G401.6 (cell line): ENCODE measurements at regions not wholly inside any gene's neighbourhood (a gene's known extent, or its start where the extent isn't known, plus 50 kb on each side); places are given as distances from the start of the nearest gene placed in this dataset.

Experiments used
- FAIRE-seq: peaks from 2 replicates; lab custom pipeline; 2012; peaks lifted over from hg19 to GRCh38; lab: Jason Lieb, UNC

DNA sequence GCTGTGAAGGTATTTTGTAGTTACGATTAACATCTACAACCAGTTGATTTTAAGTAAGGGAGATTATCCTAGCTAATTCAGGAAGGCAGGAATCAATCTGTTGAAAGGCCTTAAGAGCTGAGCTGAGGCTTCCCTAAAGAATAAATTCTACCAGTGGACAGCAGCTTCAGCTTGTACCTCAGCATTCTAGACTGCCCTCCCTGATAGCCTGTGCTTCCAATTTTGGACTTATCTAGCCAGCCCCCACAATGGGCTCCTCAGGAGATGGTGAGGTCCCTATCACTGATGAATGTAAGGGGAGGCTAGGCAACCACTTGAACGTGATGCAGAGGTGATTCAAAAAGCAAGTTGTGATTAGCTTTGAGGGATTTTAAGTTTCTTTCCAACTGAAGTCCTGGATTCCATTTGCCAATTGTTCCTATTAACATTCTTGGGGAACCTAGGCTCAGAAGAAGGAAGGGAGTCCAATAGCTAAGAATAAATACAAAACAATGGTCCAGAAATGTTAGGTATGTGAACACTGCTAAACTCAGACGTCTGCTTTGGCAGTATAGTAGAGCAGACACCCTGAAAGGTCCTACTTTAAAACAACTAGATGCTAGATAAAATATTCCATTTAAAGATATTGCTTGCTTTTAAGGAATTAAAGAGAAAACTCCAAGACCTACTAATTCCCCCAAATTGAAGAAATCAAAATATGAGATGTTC is 404.3 kb upstream of the TENM4 start:
- FAIRE-seq: no peak

DNA sequence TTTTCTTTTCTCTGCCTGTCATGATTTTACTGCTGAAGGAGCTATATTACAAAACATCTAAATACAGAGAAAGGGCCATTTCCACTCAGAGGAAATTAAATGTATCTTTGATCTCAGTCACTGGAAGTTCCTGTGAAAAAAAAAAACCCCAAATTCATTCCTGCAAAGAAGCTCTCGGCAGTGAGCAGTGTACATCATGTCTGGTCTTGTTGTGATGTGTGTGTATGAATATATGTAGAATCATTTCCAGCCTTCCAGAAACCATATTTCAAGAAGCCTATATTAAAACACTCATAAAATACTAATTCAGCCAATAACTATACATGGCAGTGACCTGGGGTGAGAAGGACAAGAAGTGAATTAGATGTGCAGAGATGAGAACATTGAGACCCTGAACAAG is 393.2 kb upstream of the TENM4 start:
- no peak for FAIRE-seq

- FAIRE-seq: no peak
Observed at GRCh38 chr11:79830446-79830845, 389.6 kb upstream of the TENM4 start.

GRCh38 chr11:79829891-79830290 is 389.1 kb upstream of the TENM4 start:
- FAIRE-seq: no peak

DNA sequence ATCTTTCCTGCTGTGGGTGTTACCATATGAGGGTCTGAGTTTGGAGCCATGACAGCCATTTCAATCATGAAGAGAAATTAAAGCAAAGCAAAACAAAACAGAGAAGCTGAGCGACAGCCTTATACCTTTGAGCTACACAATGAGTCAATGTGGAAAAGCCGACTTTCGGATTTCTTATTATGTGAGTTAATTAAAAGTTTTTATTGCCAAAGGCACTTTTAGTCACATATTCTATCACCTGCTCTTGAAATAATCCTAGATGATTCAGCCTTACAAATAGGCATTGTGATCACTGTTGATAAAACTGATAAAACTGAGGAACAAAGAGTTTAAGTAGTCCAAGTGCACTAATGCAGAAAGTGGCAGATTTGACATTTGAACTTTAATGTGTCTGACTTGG is 381.9 kb upstream of the TENM4 start:
- FAIRE-seq: no peak

GRCh38 chr11:79813551-79813950 is 372.7 kb upstream of the TENM4 start:
- FAIRE-seq: no peak

- FAIRE-seq: no peak
Observed at GRCh38 chr11:79809487-79809886, 368.7 kb upstream of the TENM4 start.

- FAIRE-seq: no peak
Observed at GRCh38 chr11:79807506-79807905, 366.7 kb upstream of the TENM4 start.

DNA sequence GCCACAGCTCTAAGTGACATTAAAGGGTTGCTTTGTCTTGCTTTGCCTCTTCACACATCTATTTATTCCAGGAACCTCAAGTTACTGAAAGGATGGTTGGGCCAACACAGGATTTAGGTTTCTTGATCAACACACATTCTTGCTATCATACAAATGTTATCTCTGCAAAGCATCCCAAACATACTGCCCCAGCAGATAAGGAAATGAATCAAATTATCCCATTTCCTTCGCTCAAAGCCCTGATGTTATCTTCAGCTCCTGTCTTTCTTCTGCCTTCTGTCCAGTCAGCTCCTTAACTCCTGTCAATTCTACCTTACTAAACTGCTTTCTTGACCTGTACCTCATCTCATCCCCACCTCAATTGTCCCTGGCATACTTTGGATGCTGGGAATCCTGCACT is 355.9 kb upstream of the TENM4 start:
- FAIRE-seq: no peak

- FAIRE-seq: no peak
Observed at GRCh38 chr11:79794484-79795393, 353.9 kb upstream of the TENM4 start.

GRCh38 chr11:79794057-79794456 is 353.2 kb upstream of the TENM4 start:
- FAIRE-seq: no peak

DNA sequence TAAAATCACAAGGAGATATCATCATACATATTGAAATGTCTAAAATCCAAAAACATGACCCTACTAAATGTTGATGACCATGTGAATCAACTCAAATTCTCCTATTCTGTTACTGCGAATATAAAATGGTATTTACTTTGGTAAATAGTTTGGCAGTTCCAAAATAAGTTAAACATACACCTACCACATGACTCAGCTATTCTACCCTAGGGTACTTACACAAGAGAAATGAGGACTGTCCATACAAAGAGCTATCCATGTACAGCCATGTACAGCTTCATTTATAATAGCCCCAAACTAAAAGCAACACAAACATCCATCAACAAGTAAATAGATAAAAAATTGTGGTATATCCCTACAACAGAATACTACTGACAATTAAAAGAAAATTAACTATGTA is 346.1 kb upstream of the TENM4 start:
- no peak for FAIRE-seq

GRCh38 chr11:79783833-79784232 is 343.0 kb upstream of the TENM4 start:
- FAIRE-seq: no peak

DNA sequence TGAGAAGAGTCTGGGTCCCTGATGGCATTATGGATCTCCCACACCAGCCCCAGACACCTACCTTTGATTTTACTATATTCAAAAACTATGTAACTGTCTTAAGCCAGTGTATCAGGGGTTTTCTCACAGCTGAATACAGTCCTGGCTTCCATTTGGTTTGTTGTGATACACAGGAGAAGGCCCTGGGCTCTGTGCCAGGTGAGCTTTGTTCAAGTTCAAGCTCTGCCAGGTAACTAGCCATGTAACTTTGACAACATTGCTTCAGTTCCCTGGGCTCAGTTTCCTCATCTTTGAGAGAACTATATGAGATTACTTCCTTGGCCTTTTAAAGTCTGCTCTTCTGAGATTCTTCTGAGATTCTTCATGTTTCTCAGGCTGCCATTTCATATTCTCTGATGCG is 327.5 kb upstream of the TENM4 start:
- no peak for FAIRE-seq

DNA sequence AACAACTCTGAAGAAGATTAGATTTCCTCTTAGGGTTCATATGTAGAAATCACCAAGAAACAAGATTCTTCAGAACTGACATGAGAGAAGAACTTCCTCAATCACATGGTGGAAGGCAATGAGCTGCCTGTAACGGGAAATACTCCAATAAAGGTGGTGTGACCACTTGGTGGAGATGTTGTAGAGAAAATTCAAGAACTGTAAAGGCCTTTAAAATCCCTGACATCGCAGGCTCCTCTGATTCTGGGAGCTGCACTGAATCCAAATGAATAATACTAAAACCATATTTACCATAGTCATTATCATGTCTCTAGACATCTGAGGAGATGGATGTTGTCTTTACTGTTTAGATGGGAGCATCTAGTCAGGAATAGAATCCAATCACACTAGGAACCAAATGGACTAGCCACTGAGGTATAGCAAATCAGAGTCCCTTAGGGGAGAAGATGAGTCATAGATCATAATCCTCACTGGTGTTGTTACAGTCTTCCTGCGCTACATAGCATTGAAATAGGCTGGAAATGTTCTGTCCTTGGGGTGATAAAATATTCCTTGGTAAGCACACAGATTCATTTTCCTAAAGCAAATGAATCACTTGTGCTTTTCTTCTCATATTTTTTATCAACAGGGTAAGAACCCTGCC is 321.6 kb upstream of the TENM4 start:
- no peak for FAIRE-seq

GRCh38 chr11:79758325-79758724 is 317.5 kb upstream of the TENM4 start:
- no peak for FAIRE-seq

- FAIRE-seq: no peak
Observed at GRCh38 chr11:79747406-79747805, 306.6 kb upstream of the TENM4 start.

GRCh38 chr11:79744941-79745340 is 304.1 kb upstream of the TENM4 start:
- no peak for FAIRE-seq

DNA sequence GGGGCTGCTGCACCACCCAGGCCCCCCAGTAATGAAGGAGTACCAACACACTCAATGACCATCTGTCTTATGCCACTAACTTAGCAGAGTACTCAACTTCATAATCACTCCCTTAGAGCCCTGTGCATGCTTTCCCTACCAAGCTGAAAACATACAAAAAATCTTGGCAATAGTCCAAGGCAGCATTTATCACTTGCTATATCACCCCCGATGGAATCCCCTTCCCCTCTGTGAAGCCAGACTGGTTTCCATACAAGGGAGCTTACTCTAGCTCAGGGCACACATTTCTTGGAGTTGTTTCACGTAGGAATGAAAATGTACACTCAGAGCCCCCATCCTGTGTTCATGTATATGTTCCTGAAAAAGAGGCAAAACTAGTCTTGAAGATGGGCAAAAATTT is 301.3 kb upstream of the TENM4 start:
- FAIRE-seq: no peak

DNA sequence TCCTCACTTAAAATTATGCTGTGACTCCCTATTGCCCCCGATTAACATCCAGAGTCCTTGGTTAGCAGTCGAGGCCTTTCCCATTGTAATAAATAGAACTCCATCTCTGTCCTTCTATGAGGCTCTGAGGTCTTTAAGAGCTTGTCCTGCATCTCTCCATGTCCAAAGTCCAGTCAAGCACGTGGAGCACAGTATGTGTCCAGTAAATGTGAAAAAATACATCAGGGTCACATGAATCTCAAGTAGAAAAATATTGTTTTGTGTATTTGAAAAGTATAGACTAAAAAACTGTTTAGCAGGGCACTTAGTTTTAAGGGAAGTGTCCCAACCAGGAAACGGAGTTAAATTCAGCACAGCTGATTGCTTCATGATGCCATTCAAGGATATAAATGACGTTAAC is 298.8 kb upstream of the TENM4 start:
- no peak for FAIRE-seq

DNA sequence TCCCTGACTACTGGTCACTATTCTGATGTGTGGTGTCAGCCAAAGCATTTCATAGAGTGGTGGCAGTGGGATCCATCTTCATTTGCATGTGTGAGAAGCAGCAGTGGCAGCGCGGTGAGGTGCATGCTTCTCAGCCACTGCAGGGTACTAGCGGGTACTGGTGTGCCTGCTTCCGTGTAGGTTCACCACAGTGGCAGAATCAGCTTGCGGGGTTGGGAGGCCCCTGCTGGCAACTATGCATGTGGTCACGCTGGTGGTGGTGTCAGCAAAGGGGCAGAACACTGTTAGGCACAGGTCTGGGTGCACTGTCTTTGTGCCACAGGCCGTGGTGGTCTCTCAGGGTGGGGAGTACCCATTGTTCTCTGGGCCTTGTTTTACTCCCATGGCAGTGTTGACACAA is 286.4 kb upstream of the TENM4 start:
- FAIRE-seq: no peak

DNA sequence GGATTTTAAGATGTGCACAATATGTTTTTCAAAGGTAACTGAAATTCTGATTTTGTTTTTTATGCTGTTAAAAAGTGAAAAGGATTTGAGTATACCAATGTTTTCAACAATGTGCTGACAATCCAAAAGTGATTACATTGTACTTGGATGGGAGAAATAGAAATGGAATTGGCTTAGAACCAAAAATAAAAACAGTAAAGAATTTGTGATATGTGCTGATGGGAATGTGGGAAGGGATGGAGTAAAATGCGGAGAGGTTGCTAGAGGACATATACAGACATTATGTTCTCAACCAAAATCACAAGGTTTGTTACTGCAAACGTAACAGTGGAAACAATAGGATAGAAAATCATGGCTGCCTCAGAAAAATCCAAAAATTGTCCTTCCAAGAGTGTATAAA is 279.3 kb upstream of the TENM4 start:
- FAIRE-seq: no peak

GRCh38 chr11:79708319-79708932 is 267.6 kb upstream of the TENM4 start:
- FAIRE-seq: peak; percentile 53
